M059J (cell line): ENCODE measurements at regions not wholly inside any gene's neighbourhood (a gene's known extent, or its start where the extent isn't known, plus 50 kb on each side); places are given as distances from the start of the nearest gene placed in this dataset.

Experiments used
- DNase-seq: peaks from one replicate; pipeline ENCODE4 v3.0.0-alpha.2; 2012; ENCODE audit warnings: low read depth

DNA sequence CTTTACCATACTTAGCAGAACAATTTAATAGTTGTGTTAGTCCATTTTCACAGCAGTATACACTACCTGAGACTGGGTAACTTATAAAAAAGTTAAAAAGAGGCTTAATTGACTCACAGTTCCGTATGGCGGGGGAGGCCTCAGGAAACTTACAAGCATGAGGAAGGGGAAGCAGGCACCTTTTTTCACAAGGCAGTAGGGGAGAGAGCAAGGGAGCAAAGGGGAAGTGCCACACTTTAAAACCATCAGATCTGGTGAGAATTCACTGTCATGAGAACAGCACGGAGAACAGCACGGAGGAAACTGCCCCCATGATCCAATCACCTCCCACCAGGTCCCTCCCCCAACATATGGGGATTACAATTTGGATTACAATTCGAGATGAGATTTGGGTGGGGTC, 269.9 kb downstream of the MTRR start:
- DNase-seq = no peak

DNA sequence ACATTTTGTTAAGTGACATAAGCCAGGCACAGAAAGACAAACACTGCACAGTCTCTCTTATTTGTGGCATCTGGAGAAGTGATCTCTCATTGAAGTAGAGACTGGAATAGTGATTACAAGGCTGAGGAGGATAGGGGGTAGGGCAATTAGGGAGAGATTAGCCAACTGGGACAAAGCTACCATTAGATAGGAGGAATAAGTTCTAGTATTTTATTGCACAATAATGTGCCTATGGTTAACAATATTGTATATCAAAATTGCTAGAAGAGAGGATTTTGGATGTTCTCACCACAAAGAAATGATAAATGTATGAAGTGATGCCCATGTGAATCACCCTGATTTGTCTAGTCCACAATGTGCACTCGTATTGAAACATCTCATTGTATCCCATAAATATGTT, 281.8 kb downstream of the MTRR start:
- no peak for DNase-seq

DNA sequence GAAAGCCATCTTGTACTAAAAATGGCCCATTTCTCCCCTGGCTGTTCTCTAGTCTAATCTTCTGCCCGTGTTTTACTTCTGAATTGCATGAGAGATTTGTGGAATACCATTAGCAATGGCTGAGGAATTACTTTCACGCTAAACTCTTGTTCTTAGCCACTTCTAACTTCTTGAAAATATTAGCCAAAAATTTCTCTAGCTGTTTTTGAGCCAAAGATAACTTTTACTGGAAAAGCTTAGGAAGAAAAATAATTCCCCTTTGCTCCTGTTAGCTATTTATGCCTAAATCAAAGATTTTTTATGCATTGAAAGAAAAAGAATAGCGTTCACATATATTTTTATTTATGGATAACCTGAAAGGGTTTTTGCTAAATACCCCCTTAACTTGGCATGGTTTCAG, 287.8 kb downstream of the MTRR start:
- no peak for DNase-seq

DNA sequence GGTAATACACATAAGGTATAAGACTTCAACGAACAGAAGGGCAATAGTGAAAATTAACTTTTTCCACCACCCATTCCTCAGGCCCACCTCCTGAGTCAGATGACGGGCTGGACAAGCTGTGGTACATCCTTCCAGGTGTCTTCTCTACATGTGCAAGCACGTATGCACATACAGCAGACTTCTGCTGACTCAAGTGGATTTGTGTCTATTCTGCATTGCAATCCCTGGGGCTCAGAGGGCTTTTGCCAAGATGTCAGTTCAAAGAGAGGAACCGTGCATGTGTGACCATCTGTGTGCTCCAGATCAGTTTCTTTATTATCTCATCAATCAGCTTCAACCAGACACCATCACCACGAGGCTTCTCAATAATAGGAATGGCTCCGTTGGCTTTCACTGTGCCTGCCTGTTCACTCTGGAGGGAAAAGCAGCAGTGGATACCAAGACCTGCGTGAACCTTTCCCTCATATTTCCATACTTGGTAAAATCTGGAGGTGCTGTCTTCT, 288.4 kb downstream of the MTRR start:
- no peak for DNase-seq

DNA sequence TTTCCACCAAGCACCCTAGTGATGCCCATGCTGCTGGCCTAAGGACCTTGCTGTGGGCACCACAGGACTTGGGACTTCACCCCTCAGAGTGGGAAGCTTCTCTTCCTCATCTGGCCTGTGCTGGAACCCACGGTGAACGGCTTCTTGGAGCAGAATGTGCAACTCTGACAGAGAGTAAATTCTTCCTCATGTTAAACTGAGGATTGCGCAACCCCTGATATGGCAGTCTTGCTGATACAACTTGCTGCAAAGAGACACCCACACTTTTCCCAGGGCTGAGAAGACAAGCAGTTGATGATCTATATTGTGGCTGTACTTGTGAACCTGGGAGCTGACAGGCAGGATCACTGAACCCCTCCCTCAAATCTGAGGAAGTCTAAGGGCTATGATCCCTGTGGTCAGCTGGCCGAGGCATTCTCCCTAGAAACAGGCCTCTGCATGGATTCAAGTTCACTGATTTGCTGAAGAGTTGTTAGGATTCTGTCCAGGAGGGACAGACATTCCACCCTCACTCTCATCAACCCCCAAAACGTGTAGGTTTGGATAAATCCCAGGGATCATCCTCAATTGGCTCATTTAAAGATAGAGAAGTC, 307.2 kb downstream of the MTRR start:
- no peak for DNase-seq

DNA sequence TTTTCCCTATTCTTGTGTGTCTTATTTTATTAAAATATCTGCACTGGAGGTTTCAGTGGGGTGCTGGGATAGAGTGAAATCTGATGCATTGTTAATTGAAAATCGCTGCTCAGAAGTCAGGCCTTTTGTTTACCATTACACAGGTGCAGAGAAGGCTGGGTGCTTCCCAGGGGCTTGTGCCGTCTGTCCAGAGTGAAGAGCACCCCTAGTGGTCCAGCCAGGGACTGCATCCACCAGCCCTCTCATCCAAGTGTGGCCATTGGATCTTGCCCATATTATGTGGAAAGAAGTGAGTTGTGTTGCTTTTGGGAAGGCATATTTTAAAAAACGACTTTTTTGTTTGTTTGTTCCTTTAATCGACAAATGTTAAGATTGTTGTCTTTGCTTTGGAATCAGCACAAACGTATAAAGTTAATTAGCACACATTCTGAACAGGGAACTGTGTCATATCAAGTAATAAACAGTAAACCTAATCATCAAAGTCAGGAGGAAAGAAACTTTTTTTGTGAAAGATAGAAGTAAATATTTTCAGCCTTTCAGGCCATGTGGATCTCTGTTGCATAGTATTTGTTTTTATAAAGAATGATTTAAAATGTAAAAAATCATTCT, 315.6 kb downstream of the MTRR start:
- peak; percentile 15 for DNase-seq

DNA sequence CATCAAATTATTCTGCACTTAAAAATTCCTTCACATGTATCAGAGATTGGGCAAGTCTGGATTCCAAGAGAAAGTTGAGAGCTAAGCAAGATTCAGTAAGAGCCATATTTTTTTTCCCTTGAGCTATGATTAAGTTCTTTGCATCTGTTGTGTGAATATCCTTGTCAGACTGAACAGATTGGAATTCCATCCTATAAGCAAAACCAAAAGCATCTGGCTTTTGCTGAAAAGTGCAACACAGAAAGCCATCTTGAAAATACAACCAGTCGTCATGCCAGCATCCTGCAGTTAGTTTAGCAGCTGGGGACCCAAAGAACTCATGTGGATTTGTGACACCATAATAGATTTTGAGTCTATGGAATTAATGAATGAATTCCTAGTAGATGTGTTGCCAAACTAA, 316.9 kb downstream of the MTRR start:
- DNase-seq = no peak

DNA sequence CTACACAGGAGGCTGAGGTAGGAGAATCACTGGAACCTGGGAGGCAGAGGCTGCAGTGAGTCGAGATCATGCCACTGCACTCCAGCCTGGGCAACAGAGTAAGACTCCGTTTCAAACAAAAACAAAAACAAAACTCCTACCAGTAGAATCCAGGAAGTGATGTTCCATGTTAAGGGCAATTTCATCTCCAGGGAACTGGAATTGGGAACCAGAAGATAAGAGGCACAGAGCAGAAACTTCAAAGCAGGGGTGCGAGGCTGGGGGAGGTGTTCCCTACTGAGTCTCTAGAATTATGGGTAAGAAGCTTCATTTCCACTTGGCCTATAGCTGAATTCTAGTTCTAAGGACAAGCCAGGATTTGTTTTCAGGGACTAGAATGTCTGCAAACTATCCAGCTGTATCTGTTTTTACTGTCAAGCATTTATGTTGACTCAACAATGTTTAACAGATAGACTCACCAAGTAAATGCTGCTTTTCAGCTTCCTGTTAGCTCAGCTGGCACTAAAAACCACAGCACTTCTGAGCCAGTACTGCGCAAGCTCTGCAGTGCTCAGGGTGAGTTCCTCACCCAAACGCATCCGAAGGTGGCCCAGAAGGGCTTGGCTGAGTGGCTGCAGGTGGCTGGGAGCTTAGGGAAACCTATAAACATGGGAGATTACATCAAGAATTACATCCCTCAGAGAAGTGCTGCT, 320.1 kb downstream of the MTRR start:
- no peak for DNase-seq

DNA sequence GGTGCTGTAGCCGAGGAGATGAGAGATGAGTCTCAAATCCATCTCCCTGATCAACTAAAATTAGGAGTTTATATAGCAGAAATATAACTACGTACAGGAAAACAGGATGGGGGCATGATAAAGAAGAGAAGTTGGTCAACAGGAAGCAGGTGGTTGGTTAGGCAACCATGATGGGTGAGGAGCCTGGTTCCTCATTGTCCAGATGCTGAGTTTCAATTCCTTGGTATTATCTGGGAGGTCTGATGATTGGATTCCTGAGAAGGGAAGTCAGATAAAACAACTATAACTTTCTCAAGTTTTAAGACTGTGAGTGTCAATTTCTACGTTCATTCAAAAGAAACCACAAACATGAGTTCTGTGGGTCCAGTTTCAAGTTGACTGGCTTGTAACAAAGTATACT, 323.9 kb downstream of the MTRR start:
- no peak for DNase-seq

DNA sequence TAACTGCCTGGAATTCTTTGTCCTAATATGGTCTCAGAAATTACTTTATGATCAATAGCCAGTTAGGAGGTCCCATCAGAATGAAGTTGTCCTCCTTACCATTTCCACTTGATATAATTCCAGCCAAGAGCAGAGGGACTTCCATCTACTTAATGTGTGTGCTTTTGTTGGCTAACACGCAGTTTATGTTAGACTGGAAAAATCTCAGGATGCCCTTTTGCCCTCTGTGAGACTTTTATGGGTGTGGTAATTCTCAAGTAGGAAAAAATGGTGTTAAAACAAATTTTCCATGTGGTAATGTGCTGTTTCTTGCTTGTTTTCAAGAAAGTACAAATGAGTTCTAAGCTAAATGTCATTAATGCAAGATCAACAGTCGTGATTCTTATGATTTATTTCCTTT, 327.1 kb downstream of the MTRR start:
- no peak for DNase-seq

DNA sequence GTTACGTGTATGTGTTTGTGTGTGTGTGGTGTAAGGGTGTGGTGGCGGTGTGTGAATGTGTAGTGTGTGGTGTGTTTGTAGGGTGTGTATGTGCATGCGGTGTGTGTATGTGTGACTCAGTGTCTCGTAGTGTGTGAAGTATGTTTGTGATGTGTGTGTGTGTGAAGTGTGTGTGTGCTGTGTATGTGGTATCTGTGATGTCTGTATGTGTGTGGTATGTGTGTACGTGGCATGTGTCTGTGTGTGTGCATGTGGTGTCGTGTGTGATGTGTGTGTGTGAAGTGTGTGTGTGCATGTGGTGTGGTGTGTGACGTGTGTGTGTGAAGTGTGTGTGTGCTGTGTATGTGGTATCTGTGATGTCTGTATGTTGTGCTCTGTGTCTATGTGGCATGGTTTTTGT, 339.4 kb downstream of the MTRR start:
- no peak for DNase-seq

DNA sequence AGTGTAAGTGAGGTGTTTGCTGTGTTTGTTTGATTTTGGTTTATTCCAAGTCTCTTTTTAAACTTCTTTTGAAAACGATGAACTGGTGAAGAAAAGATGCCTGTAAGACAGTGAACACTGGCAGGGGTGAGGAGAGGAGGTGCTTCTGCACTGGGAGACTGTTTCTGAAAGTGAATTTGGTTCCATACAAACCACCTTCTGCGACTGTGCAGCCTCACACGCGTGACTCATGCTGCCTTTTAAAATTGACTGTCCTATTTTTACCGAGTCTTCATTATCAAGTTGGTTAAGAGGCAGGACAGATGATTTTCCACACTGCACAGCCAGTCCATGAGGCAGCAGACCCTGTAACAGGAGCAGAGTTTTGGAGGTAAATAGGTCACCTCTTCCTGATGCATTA, 340.6 kb downstream of the MTRR start:
- no peak for DNase-seq

DNA sequence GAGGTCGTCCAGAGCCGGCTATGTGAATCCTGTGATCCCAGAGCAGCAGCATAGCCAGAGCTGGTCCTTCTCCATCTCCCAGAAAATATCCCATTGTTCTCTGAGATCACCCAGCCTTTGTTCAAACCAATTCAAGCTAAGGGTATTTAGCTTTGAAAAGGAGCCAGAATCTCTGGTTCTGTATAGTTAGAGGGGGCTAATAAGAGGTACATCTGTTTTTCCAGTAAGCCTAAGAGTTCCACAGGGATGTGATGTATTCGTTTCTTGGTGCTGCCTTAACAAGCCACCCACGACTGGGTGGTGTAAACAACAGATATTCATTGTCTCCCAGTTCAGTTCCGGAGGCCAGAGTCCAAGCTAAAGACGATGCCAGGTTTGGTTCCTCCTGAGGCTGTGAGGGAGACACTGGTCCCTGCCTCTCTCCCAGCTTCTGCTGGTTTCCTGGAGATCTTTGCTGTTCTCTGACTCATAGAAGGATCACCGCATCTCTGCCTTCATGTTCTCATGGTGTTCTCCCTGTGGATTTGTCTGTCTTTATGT, 344.8 kb downstream of the MTRR start:
- DNase-seq = no peak

DNA sequence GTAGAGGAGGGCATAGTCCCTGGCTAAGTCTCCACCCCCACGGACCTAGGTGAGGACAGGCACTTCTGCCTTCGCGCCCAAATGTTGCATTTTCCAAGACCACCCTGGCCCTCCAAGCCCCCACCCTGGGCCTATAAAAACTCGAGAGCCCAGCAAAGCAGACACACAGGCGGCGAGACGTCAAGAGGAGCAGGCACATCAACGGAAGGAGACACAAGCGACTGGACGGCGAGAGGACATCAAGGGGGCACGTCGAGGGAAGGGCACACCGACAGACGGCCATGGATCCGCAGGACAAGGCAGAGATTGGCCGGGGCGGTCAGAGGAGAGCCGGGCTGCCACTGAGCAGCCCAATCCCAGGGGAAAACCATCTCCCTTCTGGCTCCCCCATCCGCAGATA, 348.0 kb downstream of the MTRR start:
- DNase-seq = no peak

DNA sequence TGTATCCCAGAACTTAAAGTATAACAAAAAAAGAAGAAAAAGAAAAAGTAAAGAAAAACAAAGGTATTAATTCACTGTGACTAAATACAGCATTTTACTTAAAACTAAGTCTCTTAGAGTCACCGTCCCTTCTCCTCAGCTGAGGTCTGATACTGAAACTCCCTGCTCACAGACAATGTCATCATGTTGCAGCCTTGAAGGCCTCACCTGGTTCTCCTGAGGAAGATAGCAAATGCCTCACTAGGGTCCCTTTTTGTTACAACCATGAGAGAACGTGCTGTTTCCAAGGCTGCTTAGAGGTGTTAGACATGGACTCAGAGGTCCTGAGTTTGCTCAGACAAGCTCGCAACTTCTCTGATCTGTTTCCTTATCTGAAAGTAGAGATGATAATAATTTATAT, 357.2 kb downstream of the MTRR start:
- DNase-seq = no peak

DNA sequence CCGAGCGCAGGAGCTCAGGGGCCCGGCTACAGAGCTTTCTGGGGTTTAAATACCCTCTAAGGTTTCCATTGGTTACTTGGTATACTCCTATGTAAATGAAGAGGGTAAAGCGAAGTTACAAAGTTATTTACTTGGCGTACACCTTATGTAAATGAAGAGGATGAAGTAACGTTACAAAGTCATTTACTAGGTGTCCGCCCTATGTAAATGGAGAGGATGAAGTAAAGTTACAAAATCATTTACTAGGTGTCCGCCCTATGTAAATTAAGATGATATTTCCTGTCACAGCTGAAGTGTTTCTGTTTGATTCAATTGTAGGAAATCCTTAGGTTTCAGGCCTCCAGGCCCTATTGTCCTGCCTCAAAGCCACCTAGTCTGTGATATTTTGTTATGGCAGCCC, 358.2 kb downstream of the MTRR start:
- no peak for DNase-seq

DNA sequence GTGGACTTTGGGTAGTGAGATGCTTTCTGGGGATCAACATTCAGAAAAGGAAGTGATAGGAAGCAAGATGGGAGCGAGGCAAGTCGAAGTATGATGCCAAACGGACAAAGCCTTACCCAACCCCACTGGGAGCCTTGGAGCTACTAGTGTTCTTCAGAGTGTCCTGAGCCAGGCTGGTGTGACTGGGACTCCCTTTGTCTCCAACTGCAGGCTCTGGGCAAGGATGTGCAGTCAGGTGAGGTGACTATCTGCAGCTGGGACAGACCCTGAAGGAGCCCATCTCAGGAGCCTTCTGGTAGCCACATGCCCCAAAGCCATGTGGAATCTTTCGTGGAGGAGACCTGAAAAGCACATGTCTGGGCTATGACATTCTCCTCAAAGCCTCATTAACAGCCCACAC, 360.6 kb downstream of the MTRR start:
- no peak for DNase-seq

DNA sequence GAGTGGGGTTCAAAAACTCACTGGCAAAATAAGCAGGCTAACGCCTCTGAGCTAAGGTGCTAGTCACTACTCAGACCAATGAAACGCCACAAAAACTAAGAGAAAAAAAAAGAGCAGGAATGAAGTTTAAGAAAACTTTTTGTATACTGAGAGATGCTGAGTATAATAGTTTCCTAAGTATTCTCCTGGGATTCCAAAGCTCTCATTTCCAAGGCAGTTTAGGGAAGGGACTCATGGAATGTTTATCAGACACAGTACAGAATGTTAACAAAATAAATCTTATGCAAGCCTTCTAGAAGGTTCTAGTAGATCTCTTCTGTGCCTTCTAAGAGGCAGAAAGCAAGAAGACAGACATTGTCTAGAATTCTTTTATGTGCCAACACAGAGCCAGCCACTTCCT, 361.9 kb downstream of the MTRR start:
- no peak for DNase-seq

DNA sequence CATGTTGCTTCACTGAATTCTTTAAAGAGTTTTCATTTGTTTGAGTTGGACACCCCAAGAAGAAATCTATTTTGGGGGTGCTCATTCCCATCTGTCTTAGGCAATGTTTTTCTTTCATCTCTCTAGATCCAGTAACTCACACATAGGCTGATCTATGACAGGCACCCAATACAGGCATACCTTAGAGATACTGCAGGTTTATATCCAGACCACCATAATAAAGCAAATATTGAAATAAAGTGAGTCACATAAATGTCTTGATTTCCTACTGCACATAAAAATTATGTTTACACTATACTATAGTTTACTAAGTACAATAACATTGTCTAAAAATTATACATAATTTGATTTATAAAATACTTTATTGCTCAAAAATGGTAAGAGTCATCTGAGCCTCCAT, 364.5 kb downstream of the MTRR start:
- DNase-seq = no peak

DNA sequence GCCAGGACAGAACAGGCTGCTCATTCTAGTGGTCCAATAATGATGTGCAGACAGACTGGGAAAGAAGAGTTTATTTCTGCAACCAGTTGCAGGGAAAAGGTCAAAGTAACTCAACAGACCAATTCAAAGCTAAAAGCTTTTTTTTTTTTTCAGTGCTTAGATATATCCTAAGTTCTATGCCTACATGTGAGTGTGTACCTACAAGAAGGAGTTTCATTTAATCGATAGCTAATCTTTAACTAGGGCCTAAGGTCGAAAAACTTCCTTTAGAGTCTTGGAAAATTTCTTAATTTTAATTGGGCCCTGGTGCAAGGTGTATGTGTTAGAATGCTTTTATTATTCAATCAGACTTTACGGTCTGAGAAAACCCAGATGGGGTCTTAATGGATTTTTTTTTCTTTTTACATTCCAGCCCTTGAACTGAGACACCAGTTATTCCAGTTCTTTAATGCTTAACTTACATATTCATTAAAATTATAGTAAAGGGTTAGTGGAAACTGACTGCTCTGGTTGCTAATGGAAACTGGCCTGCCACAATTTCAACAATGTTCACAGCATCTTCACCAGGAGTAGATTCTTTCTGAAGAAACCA, 365.3 kb downstream of the MTRR start:
- DNase-seq = no peak

DNA sequence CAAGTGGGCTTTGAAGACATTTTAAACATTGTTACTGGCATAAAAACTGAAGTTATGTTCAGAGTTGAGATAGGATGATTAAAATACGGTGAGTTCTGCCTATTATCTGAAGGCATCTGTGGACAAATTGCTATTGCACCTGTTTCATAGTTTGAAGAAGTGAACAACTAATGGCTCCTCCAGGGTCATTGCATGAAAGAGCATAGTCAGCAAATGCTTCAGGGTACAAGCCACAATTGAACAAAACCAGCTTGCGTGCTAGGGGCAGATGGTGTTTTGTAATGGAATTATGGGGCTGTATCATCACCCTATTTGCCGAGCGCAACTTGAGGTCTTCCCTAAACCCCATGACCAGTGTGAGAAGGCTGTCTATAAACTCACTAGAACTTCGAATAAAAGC, 369.1 kb downstream of the MTRR start:
- no peak for DNase-seq

DNA sequence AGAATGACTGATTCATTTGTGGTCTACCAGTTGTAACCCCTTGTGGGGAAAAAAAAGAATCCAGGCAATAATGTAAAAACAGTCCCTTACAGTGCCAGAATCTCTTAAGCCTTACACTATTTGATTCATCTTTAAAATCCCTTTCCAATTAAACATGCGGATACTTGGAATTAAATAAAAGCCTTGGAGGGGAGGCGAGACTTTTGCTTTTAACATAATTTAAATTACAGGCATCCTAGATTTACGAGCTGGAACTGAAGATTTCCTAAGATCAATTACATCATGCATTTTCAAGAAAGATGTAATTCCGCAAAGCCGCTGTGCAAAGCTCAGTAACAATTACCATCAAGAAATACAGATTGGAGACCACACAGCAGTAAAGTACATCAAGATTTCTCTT, 370.2 kb downstream of the MTRR start:
- no peak for DNase-seq

DNA sequence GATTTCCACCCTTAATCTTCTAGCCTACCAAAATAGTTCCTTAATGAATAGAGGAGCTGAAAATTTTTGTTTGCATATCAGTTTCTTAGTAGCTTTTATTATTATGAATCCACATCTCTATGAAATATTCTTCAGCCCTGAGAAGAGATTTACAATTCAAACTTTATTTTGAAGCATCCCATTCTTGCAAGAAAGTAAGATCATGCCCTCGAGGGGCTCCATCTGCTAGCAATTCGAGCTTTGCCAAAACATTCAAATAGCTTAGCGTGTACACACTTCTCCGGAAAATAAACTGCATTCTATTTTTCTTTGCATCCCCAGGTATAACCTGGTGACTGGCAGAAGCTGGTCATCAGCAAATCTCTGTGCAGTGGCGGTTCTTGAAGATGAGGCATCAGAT, 370.7 kb downstream of the MTRR start:
- DNase-seq = no peak
